ENCODE measurements at regions not wholly inside any gene's neighbourhood (a gene's known extent, or its start where the extent isn't known, plus 50 kb on each side); places are given as distances from the start of the nearest gene placed in this dataset.
A peak's percentile ranks its signal among the peaks of the same experiment; 100 is the strongest.

DNA sequence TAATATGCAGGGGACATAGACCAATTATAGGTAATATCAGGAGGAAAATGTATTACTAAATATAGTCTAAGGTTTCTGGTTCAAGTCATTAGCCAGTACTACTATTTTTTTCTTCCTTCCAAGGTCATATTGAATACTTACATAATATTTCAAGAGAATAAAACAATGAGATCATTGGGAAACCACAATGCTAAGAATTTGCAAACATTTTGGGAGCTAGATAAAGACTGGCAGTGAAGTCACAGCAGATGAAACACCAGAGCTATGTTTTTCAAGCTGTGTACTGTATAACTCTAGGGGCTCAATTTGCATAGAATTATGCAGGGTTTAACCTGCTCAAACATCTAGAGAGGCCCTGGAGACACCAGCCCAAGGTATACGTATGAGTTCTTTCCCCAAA, 80.5 kb upstream of the KCNH7 start:
- no peak for TF ChIP-seq CTCF (IDR thresholded peaks at IDR 0.05)

DNA sequence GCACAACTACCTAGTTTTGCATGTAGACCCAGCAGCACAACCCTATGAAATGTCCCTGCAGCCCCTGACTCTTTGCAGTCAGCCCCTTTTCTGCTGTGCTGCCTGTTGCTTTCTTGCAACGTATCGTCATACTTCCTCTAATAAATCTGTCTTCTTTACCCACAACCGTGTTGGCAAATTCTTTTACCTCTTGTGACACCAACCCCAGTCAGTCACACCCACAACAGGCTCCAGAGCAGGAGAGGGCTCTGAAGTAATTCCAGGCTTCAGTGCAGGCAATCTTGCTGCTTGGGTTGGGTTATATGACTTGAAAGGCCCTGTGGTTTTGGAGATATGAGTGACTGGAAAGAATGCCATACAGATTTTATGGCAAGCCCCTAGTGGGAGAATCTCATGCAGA, 79.1 kb upstream of the KCNH7 start:
- no peak for TF ChIP-seq CTCF (IDR thresholded peaks at IDR 0.05)

- no peak for TF ChIP-seq CTCF (IDR thresholded peaks at IDR 0.05)
Observed at GRCh38 chr2:162916286-162916801, 77.8 kb upstream of the KCNH7 start.

DNA sequence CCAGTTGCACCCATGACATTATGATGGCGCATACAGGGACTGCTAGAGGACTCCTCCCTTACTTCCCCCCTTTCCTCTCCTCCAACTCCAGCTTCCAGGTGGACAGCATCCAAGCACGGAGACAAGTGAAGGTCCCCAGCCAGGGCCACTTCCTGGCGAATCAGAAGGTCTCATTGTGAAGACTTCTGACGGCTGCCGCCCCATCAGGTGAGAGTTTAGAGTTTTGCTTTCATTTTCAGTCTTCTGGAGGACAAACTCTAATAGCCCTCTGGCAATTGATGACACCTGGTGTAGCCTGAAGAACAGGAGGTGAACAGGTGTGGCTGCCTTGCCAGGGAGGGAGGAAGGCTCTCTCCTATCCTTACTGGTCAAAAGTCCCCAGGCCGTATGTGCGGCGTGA, 77.3 kb upstream of the KCNH7 start:
- no peak for TF ChIP-seq CTCF (IDR thresholded peaks at IDR 0.05)

GRCh38 chr2:162914161-162914560, 75.6 kb upstream of the KCNH7 start:
- TF ChIP-seq CTCF (IDR thresholded peaks at IDR 0.05): no peak

GRCh38 chr2:162912787-162913186, 74.2 kb upstream of the KCNH7 start:
- TF ChIP-seq CTCF (IDR thresholded peaks at IDR 0.05): no peak

- TF ChIP-seq CTCF (IDR thresholded peaks at IDR 0.05): no peak
Observed at GRCh38 chr2:162908567-162908966, 70.0 kb upstream of the KCNH7 start.

DNA sequence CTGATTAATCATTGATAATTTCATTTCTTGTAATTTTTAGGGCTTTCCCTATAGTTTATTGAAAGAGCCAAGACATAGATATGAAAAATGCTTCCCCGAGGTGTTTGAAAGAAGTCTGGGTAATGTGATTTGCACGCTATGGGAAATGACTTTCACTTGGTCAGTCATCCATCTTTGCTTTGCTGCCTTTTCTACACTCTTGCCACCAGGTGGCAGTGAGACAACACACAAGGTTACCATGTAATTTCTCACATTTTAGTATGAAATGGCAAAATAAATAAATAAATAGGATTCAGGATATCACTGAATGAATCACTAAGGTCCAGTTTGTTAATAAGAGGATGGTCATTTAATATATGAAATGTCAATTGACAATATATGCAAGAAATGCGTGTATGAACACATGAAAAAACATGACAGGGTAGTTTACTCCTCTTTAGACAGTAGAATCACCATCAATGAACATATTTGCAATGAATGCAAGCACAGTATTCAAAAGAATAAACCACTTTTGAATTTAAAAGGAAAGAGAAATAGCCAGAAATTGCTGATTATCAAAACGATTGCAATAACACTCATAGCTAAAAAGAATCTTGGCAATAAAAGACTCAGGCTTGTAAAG, 52.2 kb upstream of the KCNH7 start:
- peak; percentile 77 for TF ChIP-seq CTCF (IDR thresholded peaks at IDR 0.05)
